Stimulated activated CD8-positive, alpha-beta memory T cell treated with anti-CD3 and anti-CD28 coated beads, Interleukin-4, amount 100 ng/mL, for 4 hours (primary cell): ENCODE measurements at regions not wholly inside any gene's neighbourhood (a gene's known extent, or its start where the extent isn't known, plus 50 kb on each side); places are given as distances from the start of the nearest gene placed in this dataset.

Experiments
- DNase-seq, 2 donors: peaks; one replicate each; pipeline ENCODE4 v3.0.0-alpha.2; 2020; ENCODE audit warnings: low read depth in 2 of 2, low spot score in 1 of 2

DNA sequence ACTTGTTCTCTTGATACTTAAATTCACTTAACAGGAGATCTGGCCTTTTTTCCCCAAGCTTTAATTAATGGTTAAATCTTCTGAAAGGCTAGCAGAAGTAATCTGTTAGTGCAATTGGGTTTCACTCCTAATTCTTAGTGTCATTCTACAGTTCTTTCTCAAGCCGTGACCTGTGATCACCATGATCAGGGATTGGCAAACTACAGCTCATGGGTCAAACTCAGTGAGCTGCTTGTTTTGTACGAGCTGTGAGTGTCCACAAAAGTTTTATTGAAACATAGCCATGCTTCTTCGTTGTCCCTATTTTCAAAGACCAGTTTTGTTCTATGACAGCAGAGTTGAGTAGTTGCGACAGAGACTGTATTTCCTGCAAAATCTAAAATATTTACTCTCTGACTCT, 109.4 kb upstream of the KCNJ15 start:
- DNase-seq: no peak

DNA sequence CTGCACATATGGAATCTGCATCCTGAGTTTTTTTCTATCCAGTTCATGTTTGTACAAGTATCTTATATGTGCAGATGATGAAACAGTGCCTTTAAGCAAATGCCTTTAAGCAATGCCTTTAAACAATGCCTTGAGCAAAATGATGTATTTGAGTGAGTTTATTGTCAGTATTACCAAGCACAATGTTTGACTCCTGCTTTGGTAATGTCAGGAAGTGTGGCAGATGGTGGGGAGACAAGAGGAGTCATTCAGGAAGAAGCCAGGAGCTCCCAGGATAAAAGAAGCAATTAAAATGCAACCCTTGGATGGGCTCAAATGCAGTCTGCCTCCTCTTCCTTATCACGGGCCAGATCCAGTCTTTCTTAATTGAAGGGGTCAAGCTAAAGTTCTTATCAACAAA, 108.7 kb upstream of the KCNJ15 start:
- DNase-seq: no peak

DNA sequence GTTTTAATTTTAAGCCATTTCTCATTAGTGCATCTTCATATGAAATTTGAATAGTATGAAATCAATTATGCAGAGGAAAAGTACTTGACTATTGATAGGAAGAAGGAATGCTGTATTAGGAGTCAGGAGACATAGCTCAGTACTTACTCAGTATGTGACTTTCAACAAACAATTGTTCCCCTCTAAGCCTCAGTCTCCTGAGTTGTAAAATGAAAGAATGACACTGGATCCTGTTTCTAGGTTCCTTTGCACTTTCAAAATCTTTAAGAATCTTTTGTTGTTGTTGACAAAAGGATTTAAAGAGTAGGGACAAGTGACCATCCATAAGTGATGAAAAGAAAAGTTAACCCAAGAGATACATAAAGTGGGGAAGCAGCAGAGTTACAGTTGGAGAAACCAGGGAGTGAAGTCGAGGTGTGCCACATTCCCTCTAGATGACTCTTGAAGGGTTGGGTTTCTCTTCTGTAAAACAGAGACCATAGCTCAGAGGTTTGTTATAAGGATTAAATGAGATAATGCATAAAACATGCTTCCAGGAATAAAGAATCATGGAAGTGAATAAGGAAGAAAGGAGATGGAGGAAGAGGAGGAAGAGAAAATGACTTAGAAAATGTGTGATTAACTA, 105.7 kb upstream of the KCNJ15 start:
- no peak for DNase-seq

DNA sequence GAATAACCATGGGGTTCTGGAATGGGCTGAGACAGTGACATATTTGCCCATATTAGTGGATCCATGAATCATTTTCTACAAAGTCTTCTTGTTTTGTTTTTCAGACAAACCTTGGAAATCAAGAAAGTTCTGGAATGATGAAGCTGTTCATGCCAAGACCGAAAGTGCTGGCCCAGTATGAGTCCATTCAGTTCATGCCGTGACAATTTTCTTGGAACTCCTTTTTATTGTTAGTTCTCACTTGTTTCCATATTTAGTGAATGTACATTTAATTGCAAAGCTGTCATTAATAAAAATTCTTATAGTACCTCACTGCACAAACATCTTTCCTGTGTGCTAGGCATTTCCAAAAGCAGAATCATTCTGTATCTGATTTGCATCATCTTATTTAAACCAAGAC, 100.6 kb upstream of the KCNJ15 start:
- no peak for DNase-seq

DNA sequence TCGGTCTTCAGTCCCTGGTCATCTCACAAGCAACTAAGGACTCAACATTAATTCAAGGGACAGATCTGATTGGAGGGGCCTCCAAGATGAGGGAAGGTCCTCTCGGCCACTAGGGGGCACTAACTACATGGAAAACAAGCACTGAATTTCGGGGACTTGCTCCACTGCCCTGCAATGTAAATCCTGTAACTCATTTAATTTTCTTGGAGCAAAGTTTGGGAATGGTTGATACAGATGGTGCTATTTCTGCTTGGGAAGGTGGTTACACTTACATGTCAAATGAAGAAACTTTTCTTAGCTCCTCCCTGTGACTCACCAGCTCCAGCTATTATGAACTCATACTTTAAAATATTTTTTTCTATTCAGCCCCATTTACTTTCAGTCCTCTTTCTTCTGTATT, 97.4 kb upstream of the KCNJ15 start:
- DNase-seq: peak in 1 of 2 donors; percentile 17

- no peak for DNase-seq
These were observed 91.2 kb upstream of the KCNJ15 start for GRCh38 chr21:38165466-38166172.

DNA sequence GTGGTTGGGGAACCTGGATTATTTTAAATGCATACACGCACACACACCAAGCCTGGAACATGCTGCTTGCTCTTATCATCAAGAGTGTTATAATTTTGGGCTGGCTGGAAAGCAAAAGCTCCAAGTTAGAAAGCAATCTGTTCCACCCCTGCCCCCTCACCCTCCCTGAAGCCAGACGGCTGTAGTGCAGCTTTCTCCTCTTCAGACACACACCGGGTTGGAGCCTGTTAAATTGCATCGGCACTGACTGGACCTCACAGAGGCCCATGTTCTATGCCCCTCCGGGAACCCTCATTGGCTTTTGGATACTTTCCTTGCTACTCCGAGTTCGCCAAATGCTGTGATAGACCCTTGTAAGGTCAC, 90.6 kb upstream of the KCNJ15 start:
- DNase-seq: no peak

DNA sequence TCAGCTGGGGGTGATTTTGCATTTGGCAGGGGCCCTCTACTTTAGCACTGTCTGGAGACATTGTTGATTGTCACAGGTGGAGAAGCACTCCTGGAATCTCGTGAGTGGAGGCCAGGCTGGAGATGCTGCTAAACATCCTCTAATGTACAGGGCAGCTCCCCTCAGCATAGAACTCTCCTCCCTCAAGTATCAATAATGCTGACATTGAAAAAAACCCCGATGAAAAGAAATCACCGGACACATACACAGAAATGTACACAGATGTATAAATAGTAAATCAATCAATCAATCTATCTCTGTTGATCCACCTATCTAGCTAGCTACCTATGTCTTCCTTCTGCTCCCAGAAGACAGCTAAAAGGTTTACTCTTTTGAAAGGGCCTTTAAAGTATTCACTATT, 89.4 kb upstream of the KCNJ15 start:
- no peak for DNase-seq

DNA sequence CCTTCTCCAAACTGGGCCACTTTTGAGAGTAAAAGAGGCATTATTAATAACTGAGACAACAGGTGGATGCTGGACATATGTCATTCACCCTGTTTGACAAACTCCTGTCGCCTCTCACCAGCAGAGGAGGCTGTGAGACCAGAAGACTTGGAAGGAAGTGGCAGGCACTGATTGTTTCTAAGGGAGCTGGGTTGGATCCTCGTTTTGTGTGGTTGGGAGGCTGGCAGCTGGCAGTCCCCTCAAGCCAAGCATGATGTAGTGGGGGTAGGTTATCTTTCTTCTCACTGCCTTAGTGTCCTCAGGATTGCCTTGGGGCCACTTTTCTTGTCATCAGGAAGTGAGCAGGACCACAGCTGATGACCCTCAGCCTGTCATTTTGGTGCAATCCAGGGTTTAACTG, 86.5 kb upstream of the KCNJ15 start:
- DNase-seq: no peak

DNA sequence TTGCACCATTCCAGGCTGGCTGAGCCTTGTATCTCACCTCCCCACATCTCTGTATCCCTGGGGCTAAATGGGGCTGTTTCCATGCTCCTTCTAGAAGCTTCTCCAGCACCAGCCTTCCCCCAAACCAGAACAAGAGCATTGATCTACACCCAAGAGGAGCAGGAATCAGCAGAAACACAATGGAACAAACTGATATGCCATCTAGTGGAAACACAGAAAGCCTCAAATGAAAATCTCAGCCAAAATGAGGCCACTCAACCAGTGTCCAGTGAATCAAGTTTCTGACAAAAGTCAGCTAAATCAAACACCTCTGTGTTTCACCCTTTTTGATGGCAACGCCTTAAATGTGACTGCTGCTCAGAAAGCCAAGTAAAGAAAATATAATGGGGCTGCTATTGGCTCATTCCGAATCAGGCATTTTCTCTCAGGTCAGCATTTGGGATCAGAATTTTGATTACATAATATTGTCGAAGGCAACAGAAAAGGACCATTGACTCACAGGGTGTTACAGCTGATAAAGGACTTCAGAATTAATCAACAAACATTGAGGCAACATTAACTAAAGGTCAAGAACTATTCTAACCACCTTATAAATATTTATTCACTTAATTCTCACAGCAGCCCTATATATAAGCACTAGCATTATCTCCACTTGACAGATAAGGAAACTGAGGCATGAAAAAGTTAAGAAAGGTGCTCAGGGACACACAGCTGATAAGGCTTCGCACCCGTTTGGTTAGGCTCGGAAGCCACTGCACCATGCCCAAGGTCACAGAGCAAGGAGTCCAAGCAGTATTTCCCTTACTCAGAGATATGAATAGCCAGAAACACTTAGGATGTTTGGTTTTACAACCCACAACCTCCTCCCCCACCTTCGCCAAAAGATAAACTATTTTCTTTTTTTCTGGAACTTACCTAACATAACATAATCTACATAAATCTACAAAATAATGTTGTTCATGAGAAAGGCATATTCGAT, 85.8 kb upstream of the KCNJ15 start:
- no peak for DNase-seq

GRCh38 chr21:38171723-38172344, 85.0 kb upstream of the KCNJ15 start:
- no peak for DNase-seq

- DNase-seq: no peak
These were observed 83.3 kb upstream of the KCNJ15 start for GRCh38 chr21:38173276-38174035.

GRCh38 chr21:38175306-38175705, 81.5 kb upstream of the KCNJ15 start:
- DNase-seq: no peak

DNA sequence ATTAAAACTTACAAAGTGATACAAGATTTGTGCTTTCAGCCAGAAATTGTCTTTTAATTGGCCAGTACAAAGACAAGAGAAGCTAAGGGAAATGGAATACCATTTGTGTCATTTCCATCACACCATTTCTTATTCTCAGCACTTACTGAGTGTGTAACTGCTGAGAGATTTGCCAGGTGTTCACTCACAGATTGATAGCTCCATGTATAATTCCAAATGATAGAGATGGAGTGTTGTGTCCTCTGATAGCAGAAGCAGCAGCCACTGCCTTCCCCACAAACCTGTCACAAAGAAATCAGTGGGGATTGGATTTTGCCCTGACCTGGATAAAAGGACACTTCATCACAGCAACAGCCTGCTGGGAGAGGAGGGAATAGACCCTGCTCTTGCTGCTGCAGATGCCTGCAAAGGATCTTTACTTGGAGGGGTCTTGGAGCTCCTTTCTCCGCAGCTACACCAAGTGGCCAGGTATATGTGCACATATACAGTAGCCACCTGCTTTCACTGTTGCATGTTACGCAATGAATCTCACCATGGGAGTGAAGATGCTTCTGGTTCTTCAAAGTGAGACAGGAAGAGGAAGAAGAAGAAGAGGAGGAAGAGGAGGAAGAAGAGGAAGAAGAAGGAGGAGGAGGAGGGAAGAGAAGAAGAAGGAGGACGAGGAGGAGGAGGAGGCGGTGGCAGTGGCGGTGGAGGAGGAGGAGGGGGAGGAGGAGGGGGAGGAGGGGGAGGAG, 78.7 kb upstream of the KCNJ15 start:
- no peak for DNase-seq

DNA sequence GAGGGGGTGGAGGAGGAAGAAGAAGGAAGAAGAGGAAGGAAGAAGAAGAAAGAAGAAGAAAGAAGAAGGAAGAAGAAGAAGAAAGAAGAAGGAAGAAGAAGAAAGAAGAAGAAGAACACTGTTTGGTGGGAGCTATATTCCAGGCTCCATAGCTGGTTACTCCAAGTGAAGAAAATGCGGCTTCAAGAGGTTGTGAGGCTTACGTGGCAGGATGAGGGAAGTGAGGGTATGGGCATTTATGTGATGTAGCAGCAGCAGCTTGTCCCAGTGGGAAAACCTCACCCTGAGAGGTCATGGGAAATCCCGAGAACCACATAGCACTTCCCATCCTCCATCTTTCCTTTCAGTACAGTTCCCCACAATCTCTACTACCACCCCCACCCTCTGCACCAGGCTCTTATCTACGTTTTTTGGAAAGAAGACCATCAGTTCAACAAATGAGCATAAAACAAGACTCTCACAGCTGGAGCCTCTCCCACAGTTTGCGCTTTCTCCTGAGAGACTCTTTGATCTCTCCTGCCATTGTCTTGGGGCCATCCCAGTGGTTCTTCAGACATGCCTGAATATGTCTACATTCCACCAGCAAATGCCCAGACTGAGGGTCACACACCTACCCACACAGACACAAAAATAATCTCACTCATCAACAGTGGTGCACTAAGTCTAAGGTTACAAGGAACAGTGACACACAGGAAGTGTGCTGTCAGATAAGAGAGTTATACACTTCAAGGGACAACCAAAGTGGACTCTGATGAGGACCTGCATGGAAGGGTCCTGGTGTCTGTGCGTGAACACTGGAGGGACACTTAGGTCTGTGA, 77.9 kb upstream of the KCNJ15 start:
- DNase-seq: no peak

DNA sequence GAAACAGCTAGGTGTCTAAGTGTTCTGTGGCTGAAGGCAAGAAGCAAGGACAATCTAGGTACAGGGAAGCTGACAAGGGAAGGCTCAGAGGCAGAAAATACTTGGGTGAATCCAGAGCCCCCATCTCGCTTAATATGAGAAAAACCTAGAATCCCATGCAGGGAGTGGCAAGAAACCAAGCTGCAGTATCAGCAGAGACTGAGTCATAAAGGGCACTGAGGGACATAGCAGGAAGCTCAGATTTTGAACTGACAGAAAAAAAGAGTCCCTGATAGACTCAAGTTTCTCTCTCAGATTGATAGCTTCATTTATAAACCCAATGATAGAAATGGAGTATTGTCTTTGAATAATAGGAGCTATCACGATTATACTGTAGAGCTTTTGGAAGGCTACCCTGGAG, 77.3 kb upstream of the KCNJ15 start:
- DNase-seq: no peak

GRCh38 chr21:38181096-38181495, 75.7 kb upstream of the KCNJ15 start:
- DNase-seq: no peak

DNA sequence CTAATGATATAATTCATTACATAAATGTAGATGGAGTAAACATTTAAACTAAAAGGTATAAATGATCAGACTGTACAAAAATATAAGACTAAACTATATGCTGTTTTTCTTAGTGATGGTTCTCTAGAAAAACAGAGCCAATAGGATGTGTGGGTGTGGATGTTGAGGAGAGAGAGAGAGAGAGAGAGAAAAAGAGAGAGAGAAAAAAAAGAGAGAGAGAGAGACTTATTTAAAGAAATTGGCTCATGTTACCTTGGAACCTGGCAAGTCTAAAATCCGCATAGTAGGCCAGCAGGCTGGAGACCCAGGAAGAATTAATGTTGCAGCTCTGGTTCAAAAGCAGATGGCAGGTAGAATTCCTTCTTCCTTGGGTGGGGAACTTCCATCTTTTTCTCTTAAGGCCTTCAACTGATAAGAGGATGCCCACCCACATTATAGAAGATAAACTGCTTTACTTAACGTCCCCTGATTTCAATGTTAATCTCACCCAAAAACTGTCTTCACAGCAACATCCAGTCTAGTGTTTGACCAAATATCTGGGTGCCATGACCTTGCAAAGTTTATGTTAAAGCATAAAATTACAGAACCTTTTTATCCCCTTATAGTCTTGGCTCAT, 74.3 kb upstream of the KCNJ15 start:
- DNase-seq: no peak

DNA sequence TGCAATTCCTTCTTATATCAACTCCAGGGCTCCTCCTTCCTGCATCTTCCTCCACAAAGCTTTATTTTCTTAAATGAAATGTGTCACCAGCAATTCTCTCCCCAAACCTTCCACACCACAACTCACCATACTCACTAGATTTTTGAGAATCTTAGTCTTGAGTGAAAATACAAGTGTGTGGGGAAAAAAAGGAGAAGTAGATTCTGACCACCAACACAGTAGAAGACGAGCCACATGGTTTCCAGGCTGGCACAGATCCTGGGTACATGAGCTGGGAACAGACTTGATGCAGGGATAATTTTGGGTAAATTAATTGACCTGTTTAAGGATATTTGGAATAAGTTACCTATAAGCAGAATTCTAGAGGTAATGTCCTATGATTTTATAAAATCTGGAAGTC, 72.8 kb upstream of the KCNJ15 start:
- no peak for DNase-seq
